HG02943 (cell line): ENCODE measurements at regions not wholly inside any gene's neighbourhood (a gene's known extent, or its start where the extent isn't known, plus 50 kb on each side); places are given as distances from the start of the nearest gene placed in this dataset.
A peak's percentile ranks its signal among the peaks of the same experiment; 100 is the strongest.
"Not testable (repeated sequence)": the region's sequence is repeated elsewhere in the genome, so short reads cannot be mapped to it uniquely, and the experiment has no call there.

ENCODE experiments used
- ATAC-seq: cut with Tn5 transposase; IDR thresholded peaks from one replicate; pipeline ENCODE4 v1.9.1; 2021; ENCODE audit warnings: mild to moderate bottlenecking, low read depth, moderate library complexity; ENCODE audit not compliant: unreplicated experiment

- peak; percentile 80 for ATAC-seq
Measured at GRCh38 chr2:174697255-174697654, 67.0 kb downstream of the CHRNA1 start.

GRCh38 chr2:174694920-174695319 is 69.4 kb downstream of the CHRNA1 start:
- ATAC-seq, result no peak

- no peak for ATAC-seq
Measured at GRCh38 chr2:174694196-174694878, 69.9 kb downstream of the CHRNA1 start.

GRCh38 chr2:174693344-174693743 is 70.9 kb downstream of the CHRNA1 start:
- ATAC-seq, result no peak

- ATAC-seq, result no peak
Measured at GRCh38 chr2:174692256-174692919, 71.9 kb downstream of the CHRNA1 start.

GRCh38 chr2:174691201-174691779 is 73.0 kb downstream of the CHRNA1 start:
- ATAC-seq, result no peak

GRCh38 chr2:174690026-174690425 is 74.2 kb downstream of the CHRNA1 start:
- ATAC-seq, result no peak

GRCh38 chr2:174688079-174688478 is 76.2 kb downstream of the CHRNA1 start:
- ATAC-seq, result no peak

- ATAC-seq, result no peak
Measured at GRCh38 chr2:174686430-174686829, 77.8 kb downstream of the CHRNA1 start.

- ATAC-seq, result no peak
Measured at GRCh38 chr2:174683392-174683759, 80.9 kb downstream of the CHRNA1 start.

GRCh38 chr2:174682578-174683391 is 81.5 kb downstream of the CHRNA1 start:
- ATAC-seq, result peak; percentile 56

GRCh38 chr2:174682007-174682577 is 82.2 kb downstream of the CHRNA1 start:
- ATAC-seq, result peak; percentile 51

- peak; percentile 6 for ATAC-seq
Measured at GRCh38 chr2:174681099-174682006, 82.9 kb downstream of the CHRNA1 start.

GRCh38 chr2:174680221-174680620 is 82.6 kb upstream of the WIPF1 start:
- no peak for ATAC-seq

GRCh38 chr2:174678395-174678794 is 80.8 kb upstream of the WIPF1 start:
- no peak for ATAC-seq

- ATAC-seq, result no peak
Measured at GRCh38 chr2:174675615-174676014, 78.0 kb upstream of the WIPF1 start.

GRCh38 chr2:174673876-174674275 is 76.3 kb upstream of the WIPF1 start:
- ATAC-seq, result no peak

GRCh38 chr2:174673440-174673839 is 75.8 kb upstream of the WIPF1 start:
- ATAC-seq, result no peak

- not testable (repeated sequence) for ATAC-seq
Measured at GRCh38 chr2:174671532-174671931, 73.9 kb upstream of the WIPF1 start.

GRCh38 chr2:174670446-174670845 is 72.8 kb upstream of the WIPF1 start:
- ATAC-seq, result no peak
